ENCODE measurements at regions not wholly inside any gene's neighbourhood (a gene's known extent, or its start where the extent isn't known, plus 50 kb on each side); places are given as distances from the start of the nearest gene placed in this dataset.
"Not testable (repeated sequence)": the region's sequence is repeated elsewhere in the genome, so short reads cannot be mapped to it uniquely, and the experiment has no call there.

- DNase-seq, result not testable (repeated sequence)
These were observed 804.3 kb downstream of the TTLL7 start for GRCh38 chr1:83194610-83195009.

GRCh38 chr1:83182033-83182728 lies 816.8 kb downstream of the TTLL7 start:
- not testable (repeated sequence) for DNase-seq

- not testable (repeated sequence) for DNase-seq
These were observed 818.3 kb downstream of the TTLL7 start for GRCh38 chr1:83180621-83181020.

- not testable (repeated sequence) for DNase-seq
These were observed 831.3 kb downstream of the TTLL7 start for GRCh38 chr1:83167634-83168033.

- not testable (repeated sequence) for DNase-seq
These were observed 835.0 kb downstream of the TTLL7 start for GRCh38 chr1:83163879-83164475.

GRCh38 chr1:83158924-83159323 lies 840.0 kb downstream of the TTLL7 start:
- not testable (repeated sequence) for DNase-seq

GRCh38 chr1:83154306-83154705 lies 844.6 kb downstream of the TTLL7 start:
- not testable (repeated sequence) for DNase-seq

- DNase-seq, result not testable (repeated sequence)
These were observed 847.6 kb downstream of the TTLL7 start for GRCh38 chr1:83151167-83151898.

GRCh38 chr1:83150479-83150878 lies 848.5 kb downstream of the TTLL7 start:
- not testable (repeated sequence) for DNase-seq

- DNase-seq, result not testable (repeated sequence)
These were observed 853.1 kb downstream of the TTLL7 start for GRCh38 chr1:83145820-83146219.

GRCh38 chr1:83142802-83143201 lies 856.1 kb downstream of the TTLL7 start:
- not testable (repeated sequence) for DNase-seq

- DNase-seq, result not testable (repeated sequence)
These were observed 863.3 kb downstream of the TTLL7 start for GRCh38 chr1:83135524-83136157.

- not testable (repeated sequence) for DNase-seq
These were observed 864.5 kb downstream of the TTLL7 start for GRCh38 chr1:83134322-83135014.

- DNase-seq, result no peak
These were observed 867.3 kb downstream of the TTLL7 start for GRCh38 chr1:83131692-83131955.

GRCh38 chr1:83130886-83131691 lies 867.8 kb downstream of the TTLL7 start:
- DNase-seq, result no peak

GRCh38 chr1:83129107-83129506 lies 869.8 kb downstream of the TTLL7 start:
- DNase-seq, result no peak

GRCh38 chr1:83125456-83125855 lies 873.5 kb downstream of the TTLL7 start:
- no peak for DNase-seq

- no peak for DNase-seq
These were observed 875.9 kb downstream of the TTLL7 start for GRCh38 chr1:83123019-83123418.

- DNase-seq, result no peak
These were observed 880.5 kb downstream of the TTLL7 start for GRCh38 chr1:83118472-83118871.

GRCh38 chr1:83117030-83117429 lies 881.9 kb downstream of the TTLL7 start:
- not testable (repeated sequence) for DNase-seq

- DNase-seq, result no peak
These were observed 883.1 kb downstream of the TTLL7 start for GRCh38 chr1:83115785-83116184.
